ENCODE measurements at regions not wholly inside any gene's neighbourhood (a gene's known extent, or its start where the extent isn't known, plus 50 kb on each side); places are given as distances from the start of the nearest gene placed in this dataset.
"Not testable (repeated sequence)": the region's sequence is repeated elsewhere in the genome, so short reads cannot be mapped to it uniquely, and the experiment has no call there.

DNA sequence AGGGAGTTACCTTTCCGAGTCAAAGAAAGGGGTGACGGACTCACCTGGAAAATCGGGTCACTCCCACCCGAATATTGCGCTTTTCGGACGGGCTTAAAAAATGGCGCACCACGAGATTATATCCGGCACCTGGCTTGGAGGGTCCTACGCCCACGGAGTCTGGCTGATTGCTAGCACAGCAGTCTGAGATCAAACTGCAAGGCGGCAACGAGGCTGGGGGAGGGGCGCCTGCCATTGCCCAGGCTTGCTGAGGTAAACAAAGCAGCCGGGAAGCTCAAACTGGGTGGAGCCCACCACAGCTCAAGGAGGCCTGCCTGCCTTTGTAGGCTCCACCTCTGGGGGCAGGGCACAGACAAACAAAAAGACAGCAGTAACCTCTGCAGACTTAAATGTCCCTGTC, 72.6 kb upstream of the RORB start:
- DNase-seq (ENCODE audit: low read depth), result not testable (repeated sequence)

DNA sequence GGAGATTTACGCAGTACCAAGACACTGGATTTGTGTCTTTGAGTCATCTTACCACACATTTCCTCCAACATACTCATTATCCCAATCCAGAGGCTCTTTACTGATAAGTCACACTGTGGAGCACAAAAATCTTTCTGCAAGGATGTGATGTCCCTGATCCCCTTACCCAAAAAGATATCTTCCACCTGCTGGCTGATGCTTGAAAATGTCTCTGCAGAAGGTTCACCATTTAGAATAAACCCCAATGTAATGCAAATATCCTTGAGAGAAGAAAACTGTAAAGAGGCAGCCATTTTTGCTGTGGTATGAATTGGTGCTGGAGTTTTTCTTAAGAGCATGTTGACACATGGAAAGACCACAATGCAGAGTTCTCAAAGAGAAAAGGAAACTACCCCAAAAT, 65.7 kb upstream of the RORB start:
- DNase-seq (ENCODE audit: low read depth), result no peak

- no peak for DNase-seq (ENCODE audit: low read depth)
Observed at GRCh38 chr9:74443036-74443750, 53.9 kb upstream of the RORB start.

DNA sequence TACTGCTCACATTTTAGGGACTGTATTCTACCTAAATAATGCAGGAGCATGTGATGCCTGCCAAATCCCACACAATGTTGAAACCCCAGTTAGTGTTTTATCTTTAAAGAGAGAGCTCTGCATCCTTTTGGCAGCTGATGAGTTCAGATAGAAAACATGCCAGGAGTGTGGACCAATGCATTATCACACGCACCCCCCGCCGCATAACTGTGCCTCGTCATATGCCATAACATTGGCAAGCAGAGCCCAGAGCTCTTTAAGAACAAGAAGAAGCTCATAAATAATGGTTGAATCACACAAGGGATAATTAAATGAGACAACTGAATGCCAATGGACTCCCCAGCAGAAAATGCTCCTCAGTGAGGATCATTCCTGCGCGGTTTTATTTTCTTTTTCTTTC, 52.8 kb upstream of the RORB start:
- peak; percentile 2 for DNase-seq (ENCODE audit: low read depth)
